ENCODE measurements at regions not wholly inside any gene's neighbourhood (a gene's known extent, or its start where the extent isn't known, plus 50 kb on each side); places are given as distances from the start of the nearest gene placed in this dataset.

- POLR2A ChIA-PET (ENCODE audit: unreplicated experiment): no interaction called here
- CTCF ChIA-PET: interaction anchor here (0.6 kb wide), 1 partner anchor 1365 kb away, joined by 3 read pairs; no protein-coding TSS in a partner anchor
Observed at GRCh38 chr3:117243657-117244056, 534.1 kb downstream of the TUSC7 start.

GRCh38 chr3:117246771-117247555, 537.4 kb downstream of the TUSC7 start:
- TF ChIP-seq CTCF (conservative IDR thresholded peaks at IDR 0.05): no peak
- TF ChIP-seq EZH2 (IDR thresholded peaks at IDR 0.05; ENCODE audit: low read depth): no peak
- no TSS peak for BruUV-seq (replicated peaks)
- CTCF ChIA-PET: no interaction called here
- H3K4me3 ChIP-seq: no peak overlapping the region
- no peak overlapping the region for H3K27ac ChIP-seq
- no peaks in the 10 kb centered on the region for H3K36me3 ChIP-seq (ENCODE audit: low read depth)
- no peaks in the 10 kb centered on the region for H3F3A ChIP-seq (ENCODE audit: insufficient read depth, low read depth)
- intact Hi-C loops (cut with micrococcal nuclease; ENCODE audit: unreplicated experiment): no loop called here
- no peak overlapping the region for H3K4me2 ChIP-seq
- no peaks in the 10 kb centered on the region for H3K4me1 ChIP-seq (replicated peaks; ENCODE audit: insufficient read depth)
- no peaks in the 10 kb centered on the region for H3K9me2 ChIP-seq (ENCODE audit: insufficient read depth)
- no peaks in the 10 kb centered on the region for H3K9me3 ChIP-seq (ENCODE audit: insufficient read depth, low read depth)
- no peak overlapping the region for H2AFZ ChIP-seq
- no peaks in the 10 kb centered on the region for H3K79me2 ChIP-seq (ENCODE audit: low read depth)
- POLR2A ChIA-PET (ENCODE audit: unreplicated experiment): no interaction called here
- no peaks in the 10 kb centered on the region for H3K27me3 ChIP-seq (ENCODE audit: insufficient read depth, low read depth)
- DNase-seq: no peak
- no peaks in the 10 kb centered on the region for H4K20me1 ChIP-seq (ENCODE audit: insufficient read depth)

More at GRCh38 chr3:117243657-117244056, 534.1 kb downstream of the TUSC7 start:
- H3F3A ChIP-seq (ENCODE audit: insufficient read depth, low read depth): no peaks in the 10 kb centered on the region
- H3K36me3 ChIP-seq (ENCODE audit: low read depth): no peaks in the 10 kb centered on the region
- intact Hi-C loops (cut with micrococcal nuclease; ENCODE audit: unreplicated experiment): no loop called here
- TF ChIP-seq CTCF (conservative IDR thresholded peaks at IDR 0.05): no peak
- no peak for TF ChIP-seq EZH2 (IDR thresholded peaks at IDR 0.05; ENCODE audit: low read depth)
- no peak overlapping the region for H3K4me2 ChIP-seq
- H3K9me2 ChIP-seq (ENCODE audit: insufficient read depth): no peaks in the 10 kb centered on the region
- no TSS peak for BruUV-seq (replicated peaks)
- no peaks in the 10 kb centered on the region for H3K27me3 ChIP-seq (ENCODE audit: insufficient read depth, low read depth)
- no peak for DNase-seq
- no peak overlapping the region for H3K4me3 ChIP-seq
- no peaks in the 10 kb centered on the region for H4K20me1 ChIP-seq (ENCODE audit: insufficient read depth)
- H3K4me1 ChIP-seq (replicated peaks; ENCODE audit: insufficient read depth): no peaks in the 10 kb centered on the region
- H3K27ac ChIP-seq: no peak overlapping the region
- no peaks in the 10 kb centered on the region for H3K9me3 ChIP-seq (ENCODE audit: insufficient read depth, low read depth)
- no peak overlapping the region for H2AFZ ChIP-seq
- no peaks in the 10 kb centered on the region for H3K79me2 ChIP-seq (ENCODE audit: low read depth)

GRCh38 chr3:117248153-117248552, 538.6 kb downstream of the TUSC7 start:
- no peak overlapping the region for H3K4me3 ChIP-seq
- TF ChIP-seq EZH2 (IDR thresholded peaks at IDR 0.05; ENCODE audit: low read depth) (no peak), CTCF (conservative IDR thresholded peaks at IDR 0.05) (no peak)
- no peak for DNase-seq
- H3K27me3 ChIP-seq (ENCODE audit: insufficient read depth, low read depth): no peaks in the 10 kb centered on the region
- H3K9me2 ChIP-seq (ENCODE audit: insufficient read depth): no peaks in the 10 kb centered on the region
- H3F3A ChIP-seq (ENCODE audit: insufficient read depth, low read depth): no peaks in the 10 kb centered on the region
- no peak overlapping the region for H3K27ac ChIP-seq
- no peaks in the 10 kb centered on the region for H3K9me3 ChIP-seq (ENCODE audit: insufficient read depth, low read depth)
- POLR2A ChIA-PET (ENCODE audit: unreplicated experiment): interaction anchor here (0.5 kb wide), 1 partner anchor 453 kb away, joined by 3 read pairs; no protein-coding TSS in a partner anchor
- BruUV-seq (replicated peaks): no TSS peak
- H3K4me1 ChIP-seq (replicated peaks; ENCODE audit: insufficient read depth): no peaks in the 10 kb centered on the region
- CTCF ChIA-PET: no interaction called here
- H3K36me3 ChIP-seq (ENCODE audit: low read depth): no peaks in the 10 kb centered on the region
- no peak overlapping the region for H2AFZ ChIP-seq
- no peak overlapping the region for H3K4me2 ChIP-seq
- no peaks in the 10 kb centered on the region for H4K20me1 ChIP-seq (ENCODE audit: insufficient read depth)
- intact Hi-C loops (cut with micrococcal nuclease; ENCODE audit: unreplicated experiment): no loop called here
- H3K79me2 ChIP-seq (ENCODE audit: low read depth): no peaks in the 10 kb centered on the region

Data from PC-9 (cell line).